Endothelial cell of umbilical vein (primary cell): ENCODE measurements at regions not wholly inside any gene's neighbourhood (a gene's known extent, or its start where the extent isn't known, plus 50 kb on each side); places are given as distances from the start of the nearest gene placed in this dataset.

Source experiments
- BruUV-seq: library from RNA; stranded (reverse); fragments of 400-500 nt; replicated peaks from 2 replicates; lab custom pipeline; 2021; lab: Mats Ljungman, UMichigan
- CTCF ChIA-PET: fragments of 300-600, 350-600 bp; sonication (Branson Sonifier 250); formaldehyde crosslinking; loops from one replicate; lab custom pipeline; 2021; ENCODE audit warnings: antibody characterized with exemption, inconsistent platforms; lab: Charles Lee
- POLR2A ChIA-PET: fragments of 300-600, 350-600 bp; sonication (Branson Sonifier 250); formaldehyde crosslinking; loops from one replicate; lab custom pipeline; 2021; ENCODE audit warnings: antibody characterized with exemption, inconsistent platforms; lab: Charles Lee
- DNase-seq: peaks from one replicate; pipeline ENCODE4 v3.0.0-alpha.2; 2011; ENCODE audit warnings: low read depth, low spot score
- FAIRE-seq: peaks from 2 replicates; lab custom pipeline; 2011; peaks lifted over from hg19 to GRCh38; lab: Jason Lieb, UNC
- H2AFZ ChIP-seq: 2 replicates; pipeline ENCODE4 v1.6.0; 2012; ENCODE audit warnings: low read depth, low read length, control low read depth, inconsistent platforms
- H3K27ac ChIP-seq: 2 replicates; pipeline ENCODE4 v1.5.1; 2011; ENCODE audit warnings: low read depth, mild to moderate bottlenecking, control low read depth, low read length, moderate library complexity; ENCODE audit not compliant: insufficient read depth
- H3K27me3 ChIP-seq, 2 experiments: 2 replicates each; pipeline versions ENCODE4 v1.6.0 to v1.6.1; 2011; ENCODE audit warnings: low read length in 2 of 2, mixed read lengths in 1 of 2; ENCODE audit not compliant: control insufficient read depth in 2 of 2, insufficient read depth in 2 of 2
- H3K36me3 ChIP-seq, 2 experiments: 2 replicates in 1 of 2; 3 replicates in 1 of 2; pipeline ENCODE4 v1.5.1; 2011; ENCODE audit warnings: low read length in 2 of 2, mild to moderate bottlenecking in 1 of 2, moderate library complexity in 1 of 2; ENCODE audit not compliant: control insufficient read depth in 2 of 2, insufficient read depth in 2 of 2; ENCODE audit errors: extremely low read depth in 1 of 2
- H3K4me1 ChIP-seq: 3 replicates; pipeline ENCODE4 v1.5.1; 2011; ENCODE audit warnings: mild to moderate bottlenecking, low read length; ENCODE audit not compliant: control insufficient read depth, insufficient read depth; ENCODE audit errors: extremely low read depth
- H3K4me2 ChIP-seq: 2 replicates; pipeline ENCODE4 v1.6.1; 2011; ENCODE audit warnings: low read length, control low read depth, mixed read lengths; ENCODE audit not compliant: insufficient read depth
- H3K4me3 ChIP-seq, 3 experiments: fragments of 200-600 bp in 1 of 3; sonication (generic), shearing (Covaris generic) in 1 of 3; replicated peaks in 1 of 3; 2 replicates each; pipeline ENCODE4 v1.5.1; 2011 to 2016; ENCODE audit warnings: control low read depth in 3 of 3, low read length in 3 of 3, mild to moderate bottlenecking in 2 of 3, inconsistent platforms in 1 of 3, low read depth in 1 of 3, moderate library complexity in 1 of 3; ENCODE audit not compliant: insufficient read depth in 1 of 3
- H3K79me2 ChIP-seq: 2 replicates; pipeline ENCODE4 v1.6.0; 2012; ENCODE audit warnings: low read length, inconsistent platforms; ENCODE audit not compliant: control insufficient read depth, insufficient read depth
- H3K9ac ChIP-seq: replicated peaks from 2 replicates; pipeline ENCODE3; 2011; ENCODE audit warnings: low read length, control low read depth; ENCODE audit not compliant: insufficient read depth; ENCODE audit errors: extremely low read depth
- H3K9me1 ChIP-seq: replicated peaks from 3 replicates; pipeline ENCODE4 v1.6.0; 2011; ENCODE audit warnings: mild to moderate bottlenecking, low read length; ENCODE audit not compliant: control insufficient read depth, insufficient read depth; ENCODE audit errors: extremely low read depth
- H3K9me3 ChIP-seq: replicated peaks from 2 replicates; pipeline ENCODE4 v1.5.1; 2012; ENCODE audit warnings: low read length, inconsistent platforms; ENCODE audit not compliant: control insufficient read depth, insufficient read depth
- H4K20me1 ChIP-seq: replicated peaks from 2 replicates; pipeline ENCODE3; 2011; ENCODE audit warnings: mild to moderate bottlenecking, low read length; ENCODE audit not compliant: control insufficient read depth, insufficient read depth; ENCODE audit errors: extremely low read depth
- CTCF ChIP-seq, 2 donors: IDR thresholded peaks; 1 replicate in 1 of 2; 2 replicates in 1 of 2; pipeline ENCODE4 v1.5.1; 2011; ENCODE audit warnings: low read length in 2 of 2, mild to moderate bottlenecking in 2 of 2, moderate library complexity in 2 of 2, control low read depth in 1 of 2, inconsistent platforms in 1 of 2, low read depth in 1 of 2; ENCODE audit not compliant: insufficient read depth in 1 of 2; ENCODE audit errors: extremely low read depth in 1 of 2
- EZH2 ChIP-seq: IDR thresholded peaks from 2 replicates; pipeline ENCODE4 v1.6.1; 2012; ENCODE audit warnings: borderline replicate concordance, low read depth, mild to moderate bottlenecking, moderate library complexity, low read length, inconsistent platforms; ENCODE audit not compliant: severe bottlenecking
- FOS ChIP-seq: IDR thresholded peaks from 2 replicates; pipeline ENCODE4 v1.6.1; 2011; ENCODE audit warnings: mild to moderate bottlenecking, low read length, moderate library complexity, borderline replicate concordance; ENCODE audit not compliant: insufficient read depth
- GATA2 ChIP-seq: IDR thresholded peaks from 2 replicates; pipeline ENCODE4 v1.7.0; 2011; ENCODE audit warnings: low read depth, mild to moderate bottlenecking, moderate library complexity, mixed read lengths, low read length; ENCODE audit not compliant: insufficient read length, insufficient read depth
- JUN ChIP-seq: IDR thresholded peaks from 2 replicates; pipeline ENCODE4 v1.6.1; 2011; ENCODE audit warnings: borderline replicate concordance, low read depth; ENCODE audit not compliant: insufficient read length, insufficient read depth
- MAX ChIP-seq: IDR thresholded peaks from 2 replicates; pipeline ENCODE4 v1.6.1; 2011; ENCODE audit not compliant: insufficient read depth, insufficient read length
- MYC ChIP-seq: IDR thresholded peaks from one replicate; pipeline ENCODE4 v1.6.1; 2011; ENCODE audit warnings: mild to moderate bottlenecking, low read depth, low read length
- POLR2A ChIP-seq: IDR thresholded peaks from 2 replicates; pipeline ENCODE4 v1.6.1; 2012; ENCODE audit warnings: low read depth, mild to moderate bottlenecking, control low read depth, low read length
- POLR2AphosphoS5 ChIP-seq: IDR thresholded peaks from 2 replicates; pipeline ENCODE4 v1.6.1; 2012; ENCODE audit warnings: low read depth, mild to moderate bottlenecking, control low read depth, low read length, moderate library complexity; ENCODE audit not compliant: insufficient read depth
- dilution Hi-C: fragments of 300-500 bp; cut with MboI; formaldehyde crosslinking; loops from one replicate; pipeline ENCODE4 v1.15.0; 2019; ENCODE audit warnings: low sequenced_read_pairs; ENCODE audit not compliant: extremely low pct_ligation_motif_present
- intact Hi-C: fragments of 100-400 bp; cut with micrococcal nuclease; formaldehyde crosslinking; loops from one replicate; pipeline ENCODE4 v1.10.0; 2022

- H3K27ac ChIP-seq: no peak overlapping the region
- no peaks in the 10 kb centered on the region for H3K27me3 ChIP-seq
- no peaks in the 10 kb centered on the region for H4K20me1 ChIP-seq
- no peaks in the 10 kb centered on the region for H3K4me1 ChIP-seq
- H3K9me1 ChIP-seq: no peaks in the 10 kb centered on the region
- POLR2A ChIA-PET: no interaction called here
- CTCF ChIA-PET: no interaction called here
- dilution Hi-C loops: no loop called here
- TF ChIP-seq MYC (no peak), FOS (no peak), JUN (no peak), POLR2A (no peak), EZH2 (no peak), CTCF (IDR thresholded peaks at IDR 0.05; ENCODE audit: extremely low read depth in 1 of 2, insufficient read depth in 1 of 2, low read depth in 1 of 2, low read length in 2 of 2) (no peak), GATA2 (no peak), POLR2AphosphoS5 (no peak), MAX (no peak)
- no peaks in the 10 kb centered on the region for H3K79me2 ChIP-seq
- intact Hi-C loops: no loop called here
- FAIRE-seq: no peak
- no TSS peak for BruUV-seq
- H3K36me3 ChIP-seq: no peaks in the 10 kb centered on the region
- no peak overlapping the region for H3K4me2 ChIP-seq
- DNase-seq: no peak
- no peak overlapping the region for H3K4me3 ChIP-seq
- H2AFZ ChIP-seq: no peak overlapping the region
- H3K9me3 ChIP-seq: no peaks in the 10 kb centered on the region
- H3K9ac ChIP-seq: no peak overlapping the region
Measured at GRCh38 chr7:9981742-9982349, 991.8 kb upstream of the PHF14 start.
